ENCODE measurements at regions not wholly inside any gene's neighbourhood (a gene's known extent, or its start where the extent isn't known, plus 50 kb on each side); places are given as distances from the start of the nearest gene placed in this dataset.
A peak's percentile ranks its signal among the peaks of the same experiment; 100 is the strongest.
"Not testable (repeated sequence)": the region's sequence is repeated elsewhere in the genome, so short reads cannot be mapped to it uniquely, and the experiment has no call there.

GRCh38 chr2:211144974-211145665, 588.7 kb downstream of the CPS1 start:
- DNase-seq: no peak

GRCh38 chr2:211149731-211150130, 593.3 kb downstream of the CPS1 start:
- no peak for DNase-seq

- DNase-seq: no peak
Observed at GRCh38 chr2:211157211-211157610, 600.8 kb downstream of the CPS1 start.

- peak; percentile 20 for DNase-seq
Observed at GRCh38 chr2:211157856-211158463, 601.6 kb downstream of the CPS1 start.

GRCh38 chr2:211159972-211160371, 603.6 kb downstream of the CPS1 start:
- no peak for DNase-seq

GRCh38 chr2:211161236-211161635, 604.8 kb downstream of the CPS1 start:
- DNase-seq: no peak

GRCh38 chr2:211162911-211163310, 606.5 kb downstream of the CPS1 start:
- DNase-seq: no peak

- no peak for DNase-seq
Observed at GRCh38 chr2:211170843-211171242, 614.4 kb downstream of the CPS1 start.

- no peak for DNase-seq
Observed at GRCh38 chr2:211174021-211174420, 617.6 kb downstream of the CPS1 start.

GRCh38 chr2:211174631-211175030, 618.2 kb downstream of the CPS1 start:
- no peak for DNase-seq

GRCh38 chr2:211175956-211176355, 619.6 kb downstream of the CPS1 start:
- no peak for DNase-seq

GRCh38 chr2:211176514-211177141, 620.2 kb downstream of the CPS1 start:
- DNase-seq: no peak

GRCh38 chr2:211181626-211182025, 625.2 kb downstream of the CPS1 start:
- DNase-seq: no peak

- no peak for DNase-seq
Observed at GRCh38 chr2:211187602-211188001, 631.2 kb downstream of the CPS1 start.

- no peak for DNase-seq
Observed at GRCh38 chr2:211203986-211204385, 647.6 kb downstream of the CPS1 start.

- DNase-seq: no peak
Observed at GRCh38 chr2:211204456-211204855, 648.1 kb downstream of the CPS1 start.

GRCh38 chr2:211204902-211205301, 648.5 kb downstream of the CPS1 start:
- DNase-seq: no peak

GRCh38 chr2:211205358-211205757, 649.0 kb downstream of the CPS1 start:
- no peak for DNase-seq

- DNase-seq: no peak
Observed at GRCh38 chr2:211205836-211206235, 649.4 kb downstream of the CPS1 start.

- DNase-seq: no peak
Observed at GRCh38 chr2:211216221-211216620, 659.8 kb downstream of the CPS1 start.

GRCh38 chr2:211219548-211219947, 663.1 kb downstream of the CPS1 start:
- DNase-seq: not testable (repeated sequence)

GRCh38 chr2:211225784-211226183, 669.4 kb downstream of the CPS1 start:
- no peak for DNase-seq

- no peak for DNase-seq
Observed at GRCh38 chr2:211228559-211228958, 672.2 kb downstream of the CPS1 start.

- no peak for DNase-seq
Observed at GRCh38 chr2:211237586-211238275, 681.3 kb downstream of the CPS1 start.
